K562 (cell line): ENCODE measurements at regions not wholly inside any gene's neighbourhood (a gene's known extent, or its start where the extent isn't known, plus 50 kb on each side); places are given as distances from the start of the nearest gene placed in this dataset.

Experiments
- ATAC-seq: fragments of 200-7000 bp; cut with Tn5 transposase; 3 replicates; pipeline ENCODE4 v1.9.1; 2020; ENCODE audit warnings: moderate library complexity
- BruUV-seq: library from RNA; stranded (reverse); fragments of 400-500 nt; replicated peaks from 2 replicates; lab custom pipeline; 2021; lab: Mats Ljungman, UMichigan
- CTCF ChIA-PET: fragments of 300-600 bp; formaldehyde crosslinking; extraction: SDS; loops from one replicate; lab custom pipeline; 2021; ENCODE audit warnings: low intra/inter-chr PET ratio; lab: Yijun Ruan, JAX
- POLR2A ChIA-PET: fragments of 300-600, 350-650 bp; sonication (Branson Sonifier 250); formaldehyde crosslinking; extraction: SDS; loops from one replicate; lab custom pipeline; 2021; ENCODE audit warnings: antibody characterized with exemption, inconsistent platforms; lab: Yijun Ruan, JAX
- DNase-seq, 4 experiments: peaks; one replicate each; pipeline versions ENCODE4 v3.0.0 to v3.0.0-alpha.2; 2011 to 2018; ENCODE audit warnings: low spot score in 3 of 4, mixed read lengths in 3 of 4; ENCODE audit errors: extremely low read depth in 1 of 4
- FAIRE-seq: peaks from 2 replicates; lab custom pipeline; 2011; peaks lifted over from hg19 to GRCh38; lab: Jason Lieb, UNC
- H2AFZ ChIP-seq: 2 replicates; pipeline ENCODE4 v1.6.0; 2011; ENCODE audit warnings: low read depth, low read length, control low read depth, inconsistent platforms
- H3K27ac ChIP-seq: fragments of 200-600 bp; 3 replicates; pipeline ENCODE4 v1.8.0; 2011; ENCODE audit warnings: low read depth, mild to moderate bottlenecking, control low read depth, inconsistent platforms, low read length, moderate library complexity, mixed read lengths; ENCODE audit errors: extremely low read depth
- H3K27me3 ChIP-seq, 2 experiments: fragments of 300-600 bp in 1 of 2; 2 replicates in 1 of 2; 3 replicates in 1 of 2; pipeline versions ENCODE4 v1.6.0 to v1.8.0; 2011; ENCODE audit warnings: inconsistent platforms in 2 of 2, low read length in 2 of 2, mild to moderate bottlenecking in 1 of 2, mixed read lengths in 1 of 2, moderate library complexity in 1 of 2; ENCODE audit not compliant: control insufficient read depth in 2 of 2, insufficient read depth in 2 of 2
- H3K36me3 ChIP-seq: fragments of 300-600 bp; 3 replicates; pipeline ENCODE4 v1.8.0; 2011; ENCODE audit warnings: mild to moderate bottlenecking, low read length, inconsistent platforms; ENCODE audit not compliant: control insufficient read depth, insufficient read depth
- H3K4me1 ChIP-seq, 2 experiments: fragments of 200-600 bp in 1 of 2; replicated peaks in 1 of 2; 2 replicates in 1 of 2; 3 replicates in 1 of 2; pipeline versions ENCODE4 v1.5.1 to v1.8.0; 2011; ENCODE audit warnings: inconsistent platforms in 2 of 2, low read length in 2 of 2, mild to moderate bottlenecking in 1 of 2, mixed read lengths in 1 of 2, moderate library complexity in 1 of 2; ENCODE audit not compliant: control insufficient read depth in 2 of 2, insufficient read depth in 2 of 2
- H3K4me2 ChIP-seq: 2 replicates; pipeline ENCODE4 v1.6.1; 2011; ENCODE audit warnings: low read length, control low read depth, inconsistent platforms, mixed read lengths; ENCODE audit not compliant: insufficient read depth
- H3K4me3 ChIP-seq: fragments of 200-600 bp; sonication (generic), shearing (Covaris generic); 2 replicates; pipeline ENCODE4 v1.5.1; 2016; ENCODE audit warnings: control low read depth, inconsistent platforms
- H3K79me2 ChIP-seq: fragments of 200-600 bp; 3 replicates; pipeline ENCODE4 v1.8.0; 2011; ENCODE audit warnings: low read length, inconsistent platforms; ENCODE audit not compliant: control insufficient read depth, insufficient read depth
- H3K9ac ChIP-seq, 2 experiments: 2 replicates each; pipeline versions ENCODE4 v1.6.0 to v1.6.1; 2011; ENCODE audit warnings: low read depth in 2 of 2, low read length in 2 of 2, control low read depth in 1 of 2, inconsistent platforms in 1 of 2, mild to moderate bottlenecking in 1 of 2, mixed read lengths in 1 of 2; ENCODE audit not compliant: insufficient read depth in 1 of 2
- H3K9me1 ChIP-seq: one replicate; pipeline ENCODE4 v1.6.0; 2011; ENCODE audit warnings: inconsistent platforms, mild to moderate bottlenecking, low read length, moderate library complexity; ENCODE audit not compliant: control insufficient read depth, insufficient read depth
- H3K9me3 ChIP-seq: replicated peaks from 2 replicates; pipeline ENCODE4 v1.5.1; 2011; ENCODE audit warnings: low read depth, low read length, inconsistent platforms; ENCODE audit not compliant: control insufficient read depth, insufficient read depth
- H4K20me1 ChIP-seq: replicated peaks from 2 replicates; pipeline ENCODE4 v1.6.1; 2011; ENCODE audit warnings: low read length, inconsistent platforms, mixed read lengths; ENCODE audit not compliant: control insufficient read depth, insufficient read depth
- CBX3 ChIP-seq, 2 experiments: IDR thresholded peaks; 1 replicate in 1 of 2; 2 replicates in 1 of 2; pipeline ENCODE4 v1.6.1; 2012; ENCODE audit warnings: inconsistent platforms in 2 of 2, low read length in 2 of 2, borderline replicate concordance in 1 of 2, control low read depth in 1 of 2
- CREB3L1 ChIP-seq: fragments of 450-650 bp; IDR thresholded peaks from 2 replicates; pipeline ENCODE4 v1.6.1; 2014; ENCODE audit warnings: low read depth, mild to moderate bottlenecking, moderate library complexity, borderline replicate concordance
- FIP1L1 ChIP-seq: fragments of 200-400 bp; formaldehyde crosslinking; IDR thresholded peaks from 2 replicates; pipeline ENCODE4 v1.6.1; 2018; ENCODE audit warnings: mild to moderate bottlenecking, low read depth, low read length; ENCODE audit not compliant: poor library complexity, severe bottlenecking
- KLF10 ChIP-seq: fragments of 250-450 bp; sonication (Bioruptor Pico); IDR thresholded peaks from 2 replicates; pipeline ENCODE4 v1.6.1; 2021; ENCODE audit warnings: matching md5 sums
- L3MBTL2 ChIP-seq: fragments of 450-650 bp; IDR thresholded peaks from 2 replicates; pipeline ENCODE4 v1.6.1; 2016; ENCODE audit warnings: mild to moderate bottlenecking, moderate library complexity
- MTF1 ChIP-seq: fragments of 250-450 bp; sonication (Bioruptor Pico); IDR thresholded peaks from 2 replicates; pipeline ENCODE4 v1.9.0; 2021; ENCODE audit warnings: moderate library complexity, mild to moderate bottlenecking, inconsistent platforms, borderline replicate concordance
- PCBP2 ChIP-seq: fragments of 200-400 bp; formaldehyde crosslinking; IDR thresholded peaks from 2 replicates; pipeline ENCODE4 v1.6.1; 2018; ENCODE audit warnings: low read length, low read depth, mild to moderate bottlenecking, moderate library complexity; ENCODE audit not compliant: poor library complexity, severe bottlenecking
- SRSF3 ChIP-seq: fragments of 200-400 bp; formaldehyde crosslinking; IDR thresholded peaks from 2 replicates; pipeline ENCODE4 v1.6.1; 2016; ENCODE audit warnings: mild to moderate bottlenecking, low read length, moderate library complexity; ENCODE audit not compliant: insufficient read depth
- TOE1 ChIP-seq, 2 experiments: fragments of 450-650 bp in 1 of 2; sonication (generic) in 1 of 2; formaldehyde crosslinking in 1 of 2; IDR thresholded peaks; 2 replicates each; pipeline versions ENCODE4 v1.7.1 to v1.8.0; 2016 to 2022; ENCODE audit warnings: borderline replicate concordance in 2 of 2, mild to moderate bottlenecking in 2 of 2, antibody characterized with exemption in 1 of 2, inconsistent platforms in 1 of 2, low read depth in 1 of 2, missing genetic modification reagents in 1 of 2, moderate library complexity in 1 of 2
- ZNF785 ChIP-seq: fragments of 250-450 bp; sonication (Bioruptor Pico); IDR thresholded peaks from 2 replicates; pipeline ENCODE4 v1.4.0; 2020; ENCODE audit warnings: mild to moderate bottlenecking
- WGBS: fragments of 100-300 bp; shearing (Covaris generic); methylation state at CpG from one replicate; pipeline ENCODE4 v1.1.6; 2016; ENCODE audit warnings: low coverage, mixed read lengths; ENCODE audit not compliant: insufficient coverage; ENCODE audit errors: missing lambda C conversion rate; 5-methylcytosine and 5-hydroxymethylcytosine counted together
- in situ Hi-C: fragments of 300-500 bp; cut with MboI; formaldehyde crosslinking; loops from 4 replicates; pipeline ENCODE4 v1.15.0; 2018; ENCODE audit warnings: inconsistent platforms, mixed read lengths
- intact Hi-C: fragments of 100-400 bp; cut with micrococcal nuclease; formaldehyde crosslinking; loops from 2 replicates; pipeline ENCODE4 v1.14.2; 2022
- TF ChIP-seq, protein P1 (sequence below): fragments of 250-450 bp; sonication (Bioruptor Pico); IDR thresholded peaks from 2 replicates; pipeline ENCODE4 v1.8.0; 2022; ENCODE audit warnings: inconsistent platforms, mild to moderate bottlenecking, moderate library complexity, borderline replicate concordance
- TF ChIP-seq, protein P2 (sequence below): sonication (generic); formaldehyde crosslinking; IDR thresholded peaks from 2 replicates; pipeline ENCODE4 v1.8.1; 2023; ENCODE audit warnings: mild to moderate bottlenecking, missing genetic modification reagents
- TF ChIP-seq, protein P3 (sequence below): IDR thresholded peaks from 2 replicates; pipeline ENCODE4 v1.6.1; 2014; ENCODE audit warnings: antibody characterized with exemption
- TF ChIP-seq, protein P4 (sequence below): fragments of 250-450 bp; sonication (Bioruptor Pico); IDR thresholded peaks from 2 replicates; pipeline ENCODE4 v1.5.0; 2020; ENCODE audit warnings: mild to moderate bottlenecking

DNA sequence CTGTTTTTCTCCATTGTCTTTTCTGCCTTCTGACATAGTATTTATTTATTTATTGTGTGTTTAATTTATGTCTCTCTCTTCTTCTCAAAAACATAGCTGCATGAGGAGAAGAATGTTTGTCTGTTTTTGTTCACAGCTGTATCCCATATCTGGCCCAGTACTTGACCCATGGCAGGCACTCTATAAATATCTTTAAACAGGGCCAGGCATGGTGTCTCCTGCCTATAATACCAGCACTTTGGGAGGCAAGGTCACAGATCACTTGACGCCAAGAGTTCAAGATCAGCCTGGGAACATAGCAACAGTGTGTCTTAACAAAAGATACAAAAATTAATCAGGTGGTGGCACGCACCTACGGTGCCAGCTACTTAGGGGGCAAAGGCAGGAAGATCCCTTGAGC, 361.3 kb upstream of the KLHL29 start:
- Histone ChIP-seq H3K36me3 (no peaks in the 10 kb centered on the region), H3K4me3 (no peak overlapping the region), H3K27ac (no peak overlapping the region), H3K9me3 (no peaks in the 10 kb centered on the region), H3K27me3 (no peaks in the 10 kb centered on the region), H4K20me1 (no peaks in the 10 kb centered on the region), H3K79me2 (no peaks in the 10 kb centered on the region), H3K9ac (no peak overlapping the region), H3K9me1 (no peaks in the 10 kb centered on the region), H3K4me1 (no peaks in the 10 kb centered on the region), H2AFZ (no peak overlapping the region), H3K4me2 (no peak overlapping the region)
- CTCF ChIA-PET = no interaction called here
- FAIRE-seq (no peak), DNase-seq (no peak), ATAC-seq (no peak)
- intact Hi-C loops (no loop called here), in situ Hi-C loops (no loop called here)
- no peak for TF ChIP-seq KLF10 (CRISPR knock-in tag)
- no peak for TF ChIP-seq PCBP2
- no peak for TF ChIP-seq FIP1L1
- TF ChIP-seq CBX3 (IDR thresholded peaks at IDR 0.05; ENCODE audit: borderline replicate concordance in 1 of 2, low read length in 2 of 2) = no peak
- no peak for TF ChIP-seq TOE1 (IDR thresholded peaks at IDR 0.05; ENCODE audit: borderline replicate concordance)
- TF ChIP-seq TOE1 (CRISPR knock-in tag; IDR thresholded peaks at IDR 0.05; ENCODE audit: borderline replicate concordance, low read depth) = no peak
- no peak for TF ChIP-seq SRSF3
- no peak for TF ChIP-seq L3MBTL2
- TF ChIP-seq, protein P1, sequence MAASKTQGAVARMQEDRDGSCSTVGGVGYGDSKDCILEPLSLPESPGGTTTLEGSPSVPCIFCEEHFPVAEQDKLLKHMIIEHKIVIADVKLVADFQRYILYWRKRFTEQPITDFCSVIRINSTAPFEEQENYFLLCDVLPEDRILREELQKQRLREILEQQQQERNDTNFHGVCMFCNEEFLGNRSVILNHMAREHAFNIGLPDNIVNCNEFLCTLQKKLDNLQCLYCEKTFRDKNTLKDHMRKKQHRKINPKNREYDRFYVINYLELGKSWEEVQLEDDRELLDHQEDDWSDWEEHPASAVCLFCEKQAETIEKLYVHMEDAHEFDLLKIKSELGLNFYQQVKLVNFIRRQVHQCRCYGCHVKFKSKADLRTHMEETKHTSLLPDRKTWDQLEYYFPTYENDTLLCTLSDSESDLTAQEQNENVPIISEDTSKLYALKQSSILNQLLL (CRISPR knock-in tag) = no peak
- TF ChIP-seq, protein P2, sequence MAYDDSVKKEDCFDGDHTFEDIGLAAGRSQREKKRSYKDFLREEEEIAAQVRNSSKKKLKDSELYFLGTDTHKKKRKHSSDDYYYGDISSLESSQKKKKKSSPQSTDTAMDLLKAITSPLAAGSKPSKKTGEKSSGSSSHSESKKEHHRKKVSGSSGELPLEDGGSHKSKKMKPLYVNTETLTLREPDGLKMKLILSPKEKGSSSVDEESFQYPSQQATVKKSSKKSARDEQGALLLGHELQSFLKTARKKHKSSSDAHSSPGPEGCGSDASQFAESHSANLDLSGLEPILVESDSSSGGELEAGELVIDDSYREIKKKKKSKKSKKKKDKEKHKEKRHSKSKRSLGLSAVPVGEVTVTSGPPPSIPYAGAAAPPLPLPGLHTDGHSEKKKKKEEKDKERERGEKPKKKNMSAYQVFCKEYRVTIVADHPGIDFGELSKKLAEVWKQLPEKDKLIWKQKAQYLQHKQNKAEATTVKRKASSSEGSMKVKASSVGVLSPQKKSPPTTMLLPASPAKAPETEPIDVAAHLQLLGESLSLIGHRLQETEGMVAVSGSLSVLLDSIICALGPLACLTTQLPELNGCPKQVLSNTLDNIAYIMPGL (CRISPR knock-in tag) = no peak
- TF ChIP-seq, protein P3, sequence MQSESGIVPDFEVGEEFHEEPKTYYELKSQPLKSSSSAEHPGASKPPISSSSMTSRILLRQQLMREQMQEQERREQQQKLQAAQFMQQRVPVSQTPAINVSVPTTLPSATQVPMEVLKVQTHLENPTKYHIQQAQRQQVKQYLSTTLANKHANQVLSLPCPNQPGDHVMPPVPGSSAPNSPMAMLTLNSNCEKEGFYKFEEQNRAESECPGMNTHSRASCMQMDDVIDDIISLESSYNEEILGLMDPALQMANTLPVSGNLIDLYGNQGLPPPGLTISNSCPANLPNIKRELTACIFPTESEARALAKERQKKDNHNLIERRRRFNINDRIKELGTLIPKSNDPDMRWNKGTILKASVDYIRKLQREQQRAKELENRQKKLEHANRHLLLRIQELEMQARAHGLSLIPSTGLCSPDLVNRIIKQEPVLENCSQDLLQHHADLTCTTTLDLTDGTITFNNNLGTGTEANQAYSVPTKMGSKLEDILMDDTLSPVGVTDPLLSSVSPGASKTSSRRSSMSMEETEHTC = no peak
- TF ChIP-seq ZNF785 = no peak
- TF ChIP-seq, protein P4, sequence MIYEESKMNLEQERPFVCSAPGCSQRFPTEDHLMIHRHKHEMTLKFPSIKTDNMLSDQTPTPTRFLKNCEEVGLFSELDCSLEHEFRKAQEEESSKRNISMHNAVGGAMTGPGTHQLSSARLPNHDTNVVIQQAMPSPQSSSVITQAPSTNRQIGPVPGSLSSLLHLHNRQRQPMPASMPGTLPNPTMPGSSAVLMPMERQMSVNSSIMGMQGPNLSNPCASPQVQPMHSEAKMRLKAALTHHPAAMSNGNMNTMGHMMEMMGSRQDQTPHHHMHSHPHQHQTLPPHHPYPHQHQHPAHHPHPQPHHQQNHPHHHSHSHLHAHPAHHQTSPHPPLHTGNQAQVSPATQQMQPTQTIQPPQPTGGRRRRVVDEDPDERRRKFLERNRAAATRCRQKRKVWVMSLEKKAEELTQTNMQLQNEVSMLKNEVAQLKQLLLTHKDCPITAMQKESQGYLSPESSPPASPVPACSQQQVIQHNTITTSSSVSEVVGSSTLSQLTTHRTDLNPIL (CRISPR knock-in tag) = no peak
- TF ChIP-seq MTF1 = no peak
- TF ChIP-seq CREB3L1 = no peak
- no TSS peak for BruUV-seq
- 0% methylated on average over 3 of the region's 3 CpGs for WGBS
- POLR2A ChIA-PET = no interaction called here
